Activated T-helper 17 cell treated with anti-CD3 and anti-CD28 coated beads, Interleukin-2, amount 50 U/mL, for 72 hours (primary cell): ENCODE measurements at regions not wholly inside any gene's neighbourhood (a gene's known extent, or its start where the extent isn't known, plus 50 kb on each side); places are given as distances from the start of the nearest gene placed in this dataset.
"Not testable (repeated sequence)": the region's sequence is repeated elsewhere in the genome, so short reads cannot be mapped to it uniquely, and the experiment has no call there.

Experiments
- ATAC-seq: fragments of 150-1000 bp; cut with Tn5 transposase; replicated peaks from 2 replicates; pipeline ENCODE4 v1.10.0; 2021; ENCODE audit warnings: mild to moderate bottlenecking, moderate library complexity
- H3K27ac Mint-ChIP-seq: one replicate; pipeline ENCODE4 v1.8.0; 2022; ENCODE audit warnings: mixed read lengths
- H3K27me3 Mint-ChIP-seq: one replicate; pipeline ENCODE4 v1.8.0; 2022; ENCODE audit warnings: mixed read lengths
- H3K36me3 Mint-ChIP-seq: one replicate; pipeline ENCODE4 v1.8.0; 2022; ENCODE audit warnings: low read depth, mild to moderate bottlenecking, mixed read lengths
- H3K4me1 Mint-ChIP-seq: one replicate; pipeline ENCODE4 v1.8.0; 2022; ENCODE audit warnings: mixed read lengths
- H3K4me3 Mint-ChIP-seq: one replicate; pipeline ENCODE4 v1.8.0; 2022; ENCODE audit warnings: mild to moderate bottlenecking, mixed read lengths
- H3K9me3 Mint-ChIP-seq: one replicate; pipeline ENCODE4 v1.8.0; 2022; ENCODE audit warnings: mixed read lengths

DNA sequence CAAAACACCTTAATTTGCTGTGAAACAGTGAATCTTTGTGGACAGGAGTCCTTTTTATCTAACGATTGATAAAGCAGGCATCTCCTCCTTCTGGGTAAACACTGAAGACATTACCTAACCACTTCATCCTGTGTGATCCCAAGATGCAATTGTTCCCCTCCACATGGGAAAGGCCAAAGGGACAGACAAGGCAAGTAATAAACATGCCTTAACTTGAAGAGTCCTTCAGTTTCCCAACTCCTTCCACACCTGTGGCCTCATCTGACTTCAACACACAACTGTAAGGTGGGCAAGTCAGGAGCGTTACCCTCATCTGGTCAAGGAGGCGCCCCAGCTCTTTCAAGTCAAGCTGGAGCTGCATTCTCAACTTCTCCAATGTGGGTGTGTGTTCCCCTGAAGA is 278.6 kb downstream of the ABCC12 start:
- no peak overlapping the region for H3K27ac Mint-ChIP-seq
- no peaks in the 10 kb centered on the region for H3K4me1 Mint-ChIP-seq

DNA sequence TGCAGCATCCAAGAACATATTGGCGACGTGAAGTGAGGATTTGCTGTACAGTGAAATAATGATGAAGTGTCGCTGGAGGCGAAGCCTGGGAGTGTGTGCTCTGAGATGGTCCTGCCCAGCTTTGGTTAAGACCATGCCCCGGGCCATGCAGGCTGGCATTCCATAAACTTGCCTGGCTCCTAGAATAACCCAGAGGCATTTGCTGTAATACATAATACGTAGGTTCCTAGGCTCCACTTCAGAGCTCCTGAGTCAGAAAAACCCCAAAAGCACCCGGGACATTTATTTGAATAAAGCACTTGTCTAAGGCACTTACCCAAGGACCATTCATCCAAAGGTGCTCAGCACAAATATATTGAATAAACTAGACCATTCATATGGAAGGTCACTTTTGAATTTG is 279.3 kb downstream of the ABCC12 start:
- no peak overlapping the region for H3K4me3 Mint-ChIP-seq
- no peaks in the 10 kb centered on the region for H3K36me3 Mint-ChIP-seq
- peaks cover 3% of the 10 kb centered on the region for H3K27me3 Mint-ChIP-seq
- H3K27ac Mint-ChIP-seq: no peak overlapping the region
- ATAC-seq: no peak
- no peaks in the 10 kb centered on the region for H3K9me3 Mint-ChIP-seq
- H3K4me1 Mint-ChIP-seq: no peaks in the 10 kb centered on the region

More for the DNA sequence above, 278.6 kb downstream of the ABCC12 start:
- H3K27me3 Mint-ChIP-seq: no peaks in the 10 kb centered on the region
- no peaks in the 10 kb centered on the region for H3K36me3 Mint-ChIP-seq
- H3K9me3 Mint-ChIP-seq: no peaks in the 10 kb centered on the region
- no peak for ATAC-seq
- no peak overlapping the region for H3K4me3 Mint-ChIP-seq

DNA sequence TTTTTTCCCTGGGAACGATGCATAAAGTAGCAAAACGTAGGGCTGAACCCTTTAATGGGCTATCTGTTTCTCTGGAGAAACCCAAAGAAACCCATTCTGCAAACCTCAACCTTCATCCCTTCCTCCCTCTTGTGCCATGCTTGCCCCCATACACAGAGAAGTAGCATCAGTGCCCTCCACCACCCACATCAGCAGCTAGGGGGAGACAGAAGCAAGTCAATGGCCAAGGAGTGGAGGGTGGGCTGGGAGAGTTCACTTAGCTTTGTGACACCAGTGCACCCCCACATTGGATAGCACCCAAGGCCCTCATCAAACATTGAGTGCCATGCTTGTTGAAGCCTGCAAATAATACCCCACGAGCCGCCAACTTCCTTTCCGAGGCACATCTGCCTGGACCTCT is 282.4 kb downstream of the ABCC12 start:
- Mint-ChIP-seq H3K4me3 (no peak overlapping the region), H3K27ac (no peak overlapping the region), H3K9me3 (no peaks in the 10 kb centered on the region), H3K4me1 (no peaks in the 10 kb centered on the region), H3K27me3 (peaks cover 4% of the 10 kb centered on the region), H3K36me3 (no peaks in the 10 kb centered on the region)
- ATAC-seq: no peak

DNA sequence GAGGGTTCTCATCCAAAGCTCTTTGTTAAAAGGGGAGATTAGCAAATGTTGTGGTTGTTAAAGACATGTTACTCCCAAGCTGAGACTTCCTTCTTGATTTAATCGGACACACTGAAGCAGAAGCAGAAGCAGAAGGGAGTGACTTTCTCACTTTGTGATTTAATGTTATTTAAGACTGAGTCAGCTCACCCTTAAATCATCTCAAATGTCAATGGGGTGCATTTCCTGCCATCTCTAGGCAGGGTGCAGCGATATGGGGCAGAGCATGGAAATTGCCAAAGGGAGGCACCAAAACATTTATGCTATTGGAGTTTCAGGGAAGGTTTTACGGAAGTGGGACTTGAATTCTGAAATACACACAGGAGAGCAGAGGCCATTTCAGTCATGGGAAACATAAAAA is 283.6 kb downstream of the ABCC12 start:
- Mint-ChIP-seq H3K4me3 (no peak overlapping the region), H3K4me1 (no peaks in the 10 kb centered on the region), H3K27me3 (peaks cover 4% of the 10 kb centered on the region), H3K27ac (no peak overlapping the region), H3K9me3 (no peaks in the 10 kb centered on the region), H3K36me3 (no peaks in the 10 kb centered on the region)
- ATAC-seq: no peak

DNA sequence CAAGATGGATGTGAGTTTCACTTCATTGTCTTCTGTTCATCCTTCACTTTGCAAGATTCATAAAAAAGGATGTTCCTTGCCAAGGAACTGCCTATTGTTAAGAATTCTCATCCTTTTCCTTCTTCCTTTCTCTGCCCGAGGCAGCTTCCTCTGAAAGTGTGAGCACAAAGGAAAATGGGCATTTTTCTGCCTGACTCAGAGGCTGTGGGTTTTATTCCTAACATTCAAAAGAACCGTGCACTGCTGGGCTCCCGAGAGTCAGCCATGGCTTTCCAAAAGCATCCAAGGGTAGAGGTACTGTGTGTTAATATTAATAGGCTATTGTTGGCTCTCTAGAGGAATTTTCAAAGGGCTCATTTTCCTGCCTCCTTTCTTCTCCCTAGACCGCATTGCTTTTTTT is 289.4 kb downstream of the ABCC12 start:
- H3K27me3 Mint-ChIP-seq: peaks cover 18% of the 10 kb centered on the region
- H3K27ac Mint-ChIP-seq: no peak overlapping the region
- H3K36me3 Mint-ChIP-seq: no peaks in the 10 kb centered on the region
- no peak overlapping the region for H3K4me3 Mint-ChIP-seq
- no peak for ATAC-seq
- peaks cover 8% of the 10 kb centered on the region for H3K4me1 Mint-ChIP-seq
- peaks cover 3% of the 10 kb centered on the region for H3K9me3 Mint-ChIP-seq

DNA sequence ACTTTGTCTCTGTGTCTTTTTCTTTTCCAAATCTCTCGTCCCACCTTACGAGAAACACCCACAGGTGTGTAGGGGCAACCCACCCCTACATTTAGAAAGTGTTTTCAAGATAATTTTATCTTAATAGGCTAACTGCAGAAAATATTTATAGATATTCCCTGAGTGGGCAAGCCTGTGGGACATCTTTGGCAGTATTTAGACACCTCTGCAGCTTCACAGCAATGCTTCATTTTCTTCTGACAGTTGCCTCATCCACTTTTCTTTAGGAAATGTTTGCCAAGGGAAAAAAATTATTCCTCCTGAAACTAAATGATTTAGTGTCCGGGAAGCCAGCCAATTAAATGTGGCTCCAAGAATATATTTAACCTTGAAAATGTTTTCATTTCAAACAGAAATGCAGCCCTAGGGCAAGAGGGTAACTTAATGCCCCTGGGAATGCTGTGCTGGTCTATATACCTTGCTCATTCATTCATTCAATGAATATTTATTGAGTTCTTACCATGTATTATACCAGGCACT is 290.4 kb downstream of the ABCC12 start:
- Mint-ChIP-seq H3K4me3 (no peak overlapping the region), H3K36me3 (no peaks in the 10 kb centered on the region), H3K27ac (no peak overlapping the region), H3K9me3 (peaks cover 3% of the 10 kb centered on the region), H3K27me3 (peaks cover 20% of the 10 kb centered on the region), H3K4me1 (peaks cover 8% of the 10 kb centered on the region)
- ATAC-seq: no peak

DNA sequence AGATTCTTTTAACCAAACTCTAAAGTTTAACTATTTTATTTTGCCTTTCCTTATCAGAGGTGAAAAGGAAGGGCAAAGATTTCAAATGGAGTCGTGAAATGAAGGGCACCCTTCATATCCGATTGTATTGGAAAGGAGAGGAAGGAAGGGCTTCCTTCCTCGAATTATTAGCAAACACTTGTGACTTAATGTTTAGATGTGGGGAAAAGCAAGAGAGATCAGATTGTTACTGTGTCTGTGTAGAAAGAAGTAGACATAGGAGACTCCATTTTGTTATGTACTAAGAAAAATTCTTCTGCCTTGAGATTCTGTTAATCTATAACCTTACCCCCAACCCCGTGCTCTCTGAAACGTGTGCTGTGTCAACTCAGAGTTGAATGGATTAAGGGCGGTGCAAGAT is 291.5 kb downstream of the ABCC12 start:
- ATAC-seq, H3K4me1 Mint-ChIP-seq, H3K36me3 Mint-ChIP-seq, H3K9me3 Mint-ChIP-seq, H3K4me3 Mint-ChIP-seq, H3K27ac Mint-ChIP-seq: not testable (repeated sequence)
- peaks cover 21% of the 10 kb centered on the region for H3K27me3 Mint-ChIP-seq

DNA sequence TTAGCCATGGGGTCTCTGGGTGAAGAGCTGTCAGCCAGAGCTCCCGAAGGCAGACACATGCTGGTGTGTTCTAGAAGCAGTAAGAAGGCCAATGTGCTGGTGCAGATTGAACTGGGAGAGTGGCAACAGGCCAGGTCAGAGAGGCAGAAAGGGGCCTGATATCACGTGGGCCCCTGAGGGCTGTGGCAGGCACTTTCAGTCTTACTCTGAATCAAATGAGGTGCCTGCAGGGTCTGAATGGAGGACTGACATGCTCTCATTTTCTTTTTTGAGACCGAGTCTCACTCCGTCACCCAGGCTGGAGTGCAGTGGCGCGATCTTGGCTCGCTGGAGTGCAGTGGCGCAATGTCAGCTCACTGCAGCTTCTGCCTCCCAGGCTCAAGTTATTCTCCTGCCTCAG is 293.8 kb downstream of the ABCC12 start:
- H3K36me3 Mint-ChIP-seq: no peaks in the 10 kb centered on the region
- H3K27ac Mint-ChIP-seq: no peak overlapping the region
- no peak for ATAC-seq
- H3K4me1 Mint-ChIP-seq: peaks cover 8% of the 10 kb centered on the region
- no peak overlapping the region for H3K4me3 Mint-ChIP-seq
- peaks cover 26% of the 10 kb centered on the region for H3K27me3 Mint-ChIP-seq
- H3K9me3 Mint-ChIP-seq: peaks cover 3% of the 10 kb centered on the region

DNA sequence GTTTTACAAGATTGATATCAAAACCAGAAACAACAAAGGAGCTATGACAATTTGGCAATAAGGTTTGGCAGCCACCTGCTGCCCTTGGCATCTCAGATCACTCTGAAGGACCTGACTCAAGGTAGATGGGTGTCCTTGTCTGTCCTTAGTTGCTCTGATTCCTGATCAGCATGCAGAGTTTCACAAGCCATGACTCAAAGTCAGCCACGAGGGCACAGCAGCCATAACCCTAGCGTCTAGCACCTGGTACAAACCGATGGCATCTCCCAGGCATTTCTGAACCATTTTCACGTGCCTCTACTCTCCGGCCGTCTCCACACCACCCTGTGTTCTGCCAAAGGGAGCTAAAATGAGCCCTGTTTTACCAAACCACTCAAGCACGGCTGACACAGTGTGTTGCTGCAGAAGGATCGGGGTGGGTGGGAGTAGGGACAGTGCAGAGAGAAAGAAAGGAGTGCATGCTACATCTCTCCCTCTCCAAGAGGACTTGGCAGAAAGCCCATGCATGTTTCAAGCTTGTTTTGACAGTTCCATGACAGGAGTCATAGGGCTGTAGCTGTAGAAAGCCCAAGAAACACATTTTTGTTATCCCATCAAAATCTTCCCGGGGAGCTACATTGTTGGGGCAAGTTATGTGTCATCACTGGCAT is 297.3 kb downstream of the ABCC12 start:
- no peak for ATAC-seq
- Mint-ChIP-seq H3K4me3 (no peak overlapping the region), H3K27me3 (peaks cover 18% of the 10 kb centered on the region), H3K9me3 (peaks cover 8% of the 10 kb centered on the region), H3K27ac (no peak overlapping the region), H3K4me1 (no peaks in the 10 kb centered on the region), H3K36me3 (no peaks in the 10 kb centered on the region)

DNA sequence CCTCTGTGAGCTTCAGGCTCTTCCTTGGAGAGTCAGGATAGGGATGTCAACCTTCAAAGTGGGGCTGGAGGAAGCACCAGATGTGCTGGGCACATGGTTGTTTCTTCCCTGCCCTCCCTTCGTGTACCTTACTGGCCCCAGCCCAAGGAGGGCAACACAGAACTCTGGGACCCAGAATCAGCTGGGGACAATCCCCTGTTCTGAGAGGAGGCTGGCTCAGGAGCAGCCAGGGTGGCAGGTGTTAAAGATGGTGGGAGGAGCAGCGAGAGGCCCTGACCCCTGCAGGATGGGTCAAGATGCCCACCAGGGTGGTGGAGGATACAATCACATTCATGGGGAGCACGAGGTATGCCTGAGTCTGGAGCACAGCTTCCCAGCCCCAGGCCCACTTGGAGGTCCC is 300.4 kb downstream of the ABCC12 start:
- peaks cover 5% of the 10 kb centered on the region for H3K9me3 Mint-ChIP-seq
- ATAC-seq: no peak
- H3K36me3 Mint-ChIP-seq: no peaks in the 10 kb centered on the region
- peaks cover 9% of the 10 kb centered on the region for H3K27me3 Mint-ChIP-seq
- no peak overlapping the region for H3K27ac Mint-ChIP-seq
- H3K4me3 Mint-ChIP-seq: no peak overlapping the region
- H3K4me1 Mint-ChIP-seq: no peaks in the 10 kb centered on the region

DNA sequence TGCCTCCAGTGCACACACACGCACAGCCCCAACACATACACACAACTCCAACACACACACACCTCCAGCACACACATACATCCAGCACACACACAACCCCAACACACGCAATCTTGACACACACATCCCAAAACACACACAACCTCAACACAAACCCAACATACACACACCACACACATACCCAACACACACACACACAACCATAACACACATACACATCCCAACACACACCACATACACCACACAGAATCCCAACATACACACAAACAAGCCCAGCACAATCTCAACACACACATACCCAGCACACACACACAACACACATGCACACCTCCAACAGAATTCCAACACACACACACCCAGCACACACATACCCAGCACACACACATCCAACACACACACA is 301.1 kb downstream of the ABCC12 start:
- Mint-ChIP-seq H3K4me1 (no peaks in the 10 kb centered on the region), H3K4me3 (no peak overlapping the region), H3K27ac (no peak overlapping the region), H3K36me3 (no peaks in the 10 kb centered on the region), H3K27me3 (peaks cover 7% of the 10 kb centered on the region), H3K9me3 (peaks cover 5% of the 10 kb centered on the region)
- ATAC-seq: no peak

DNA sequence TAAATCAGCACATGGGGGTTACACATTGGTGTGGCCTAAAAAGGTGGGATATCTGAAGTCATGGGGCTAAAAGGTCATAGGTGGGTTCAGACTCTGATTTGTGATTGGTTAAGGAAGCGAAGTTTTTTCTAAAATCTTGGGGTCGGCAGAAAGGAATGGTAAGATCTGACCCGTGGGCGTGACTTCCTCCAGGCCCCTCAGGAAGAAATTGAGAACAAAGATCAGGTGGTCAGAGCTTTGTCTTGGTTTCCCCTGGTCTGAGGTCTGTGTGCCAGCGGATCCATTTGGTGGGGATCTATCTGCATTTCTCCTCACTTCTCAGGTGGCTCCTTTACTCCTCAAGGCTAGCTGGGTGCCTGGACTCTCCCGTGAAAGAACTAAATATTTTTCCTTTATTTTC is 302.8 kb downstream of the ABCC12 start:
- Mint-ChIP-seq H3K27ac (no peak overlapping the region), H3K4me3 (no peak overlapping the region), H3K9me3 (peaks cover 5% of the 10 kb centered on the region), H3K4me1 (no peaks in the 10 kb centered on the region), H3K36me3 (no peaks in the 10 kb centered on the region), H3K27me3 (peaks cover 4% of the 10 kb centered on the region)
- no peak for ATAC-seq

DNA sequence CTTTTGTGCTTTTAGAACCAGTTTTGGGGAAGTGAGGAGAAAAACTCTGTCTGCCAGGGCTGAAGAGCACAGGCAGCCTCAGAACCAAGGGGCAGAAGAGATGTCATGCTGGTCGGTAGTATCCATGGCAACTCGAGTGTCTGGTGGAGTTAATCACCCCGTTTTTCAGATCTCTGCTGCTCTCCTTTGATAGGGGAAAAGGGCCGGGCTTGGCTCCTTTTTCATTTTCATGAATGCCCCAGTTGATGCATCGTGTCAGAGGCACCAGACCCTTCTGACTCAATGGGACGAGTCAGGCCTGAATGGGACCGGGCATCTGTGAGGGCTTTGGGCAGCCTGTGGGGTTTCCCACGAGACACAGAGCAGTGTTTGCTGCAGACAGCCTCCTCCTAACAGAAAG is 304.6 kb downstream of the ABCC12 start:
- no peak for ATAC-seq

DNA sequence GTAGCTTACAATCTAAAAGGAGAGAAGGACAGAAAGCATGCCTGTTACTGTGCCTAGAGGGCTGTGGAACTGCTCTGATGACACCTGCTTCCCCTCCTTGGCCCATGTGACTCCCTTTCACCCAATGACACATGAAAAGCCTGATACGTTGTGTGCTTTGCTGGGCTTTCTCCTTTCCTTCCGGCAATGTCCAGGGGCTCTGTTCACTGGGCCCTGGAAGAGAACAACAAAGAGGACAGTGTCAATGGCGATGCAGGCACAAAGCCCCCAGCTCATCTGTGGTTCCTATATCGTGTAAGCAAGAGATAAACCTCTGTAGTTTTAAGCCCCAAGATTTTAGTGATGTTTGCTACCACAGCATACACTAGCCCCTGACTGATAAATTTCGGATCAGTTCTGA is 306.1 kb downstream of the ABCC12 start:
- ATAC-seq: no peak
- Mint-ChIP-seq H3K36me3 (no peaks in the 10 kb centered on the region), H3K9me3 (peaks cover 2% of the 10 kb centered on the region), H3K4me1 (no peaks in the 10 kb centered on the region), H3K27ac (no peak overlapping the region), H3K27me3 (no peaks in the 10 kb centered on the region), H3K4me3 (no peak overlapping the region)

More for the DNA sequence above, 304.6 kb downstream of the ABCC12 start:
- Mint-ChIP-seq H3K27me3 (no peaks in the 10 kb centered on the region), H3K9me3 (peaks cover 5% of the 10 kb centered on the region), H3K36me3 (no peaks in the 10 kb centered on the region), H3K27ac (no peak overlapping the region), H3K4me1 (no peaks in the 10 kb centered on the region), H3K4me3 (no peak overlapping the region)

DNA sequence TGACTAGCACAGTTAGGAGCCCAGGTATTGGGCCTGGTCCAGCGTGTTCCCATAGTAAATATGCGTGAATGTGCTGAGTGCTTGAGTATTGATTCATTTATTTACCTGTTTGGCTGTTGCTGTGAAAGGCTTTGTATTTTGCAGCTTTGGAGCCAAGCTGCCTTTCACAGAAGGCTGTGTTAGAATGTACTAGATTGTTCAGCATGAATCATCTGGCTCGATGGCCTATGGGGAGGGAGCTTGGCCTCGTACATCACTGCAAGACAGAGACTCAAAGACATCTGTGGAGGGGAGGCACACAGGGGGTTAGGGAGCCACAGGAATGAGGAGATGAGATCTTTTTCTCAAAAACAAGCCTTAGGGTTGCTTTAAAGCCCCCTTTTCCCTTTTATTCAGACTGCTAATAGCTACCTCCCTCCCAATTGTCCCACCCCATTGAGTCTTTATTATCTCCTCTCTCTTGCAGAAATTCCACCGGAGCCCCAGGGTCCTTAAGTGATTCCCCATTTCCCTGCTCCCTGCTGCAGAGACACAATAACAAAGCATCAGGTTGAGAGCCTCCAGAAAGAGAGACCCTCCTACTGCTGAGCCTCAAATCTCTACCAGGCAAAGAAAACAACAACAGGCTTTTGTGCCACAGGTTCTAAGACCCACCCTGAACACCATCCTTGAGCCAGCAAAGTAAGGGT is 307.2 kb downstream of the ABCC12 start:
- no peak overlapping the region for H3K27ac Mint-ChIP-seq
- no peak overlapping the region for H3K4me3 Mint-ChIP-seq
- no peaks in the 10 kb centered on the region for H3K27me3 Mint-ChIP-seq
- no peak for ATAC-seq
- H3K9me3 Mint-ChIP-seq: no peaks in the 10 kb centered on the region
- no peaks in the 10 kb centered on the region for H3K36me3 Mint-ChIP-seq
- no peaks in the 10 kb centered on the region for H3K4me1 Mint-ChIP-seq
